ENCODE measurements at regions not wholly inside any gene's neighbourhood (a gene's known extent, or its start where the extent isn't known, plus 50 kb on each side); places are given as distances from the start of the nearest gene placed in this dataset.

DNA sequence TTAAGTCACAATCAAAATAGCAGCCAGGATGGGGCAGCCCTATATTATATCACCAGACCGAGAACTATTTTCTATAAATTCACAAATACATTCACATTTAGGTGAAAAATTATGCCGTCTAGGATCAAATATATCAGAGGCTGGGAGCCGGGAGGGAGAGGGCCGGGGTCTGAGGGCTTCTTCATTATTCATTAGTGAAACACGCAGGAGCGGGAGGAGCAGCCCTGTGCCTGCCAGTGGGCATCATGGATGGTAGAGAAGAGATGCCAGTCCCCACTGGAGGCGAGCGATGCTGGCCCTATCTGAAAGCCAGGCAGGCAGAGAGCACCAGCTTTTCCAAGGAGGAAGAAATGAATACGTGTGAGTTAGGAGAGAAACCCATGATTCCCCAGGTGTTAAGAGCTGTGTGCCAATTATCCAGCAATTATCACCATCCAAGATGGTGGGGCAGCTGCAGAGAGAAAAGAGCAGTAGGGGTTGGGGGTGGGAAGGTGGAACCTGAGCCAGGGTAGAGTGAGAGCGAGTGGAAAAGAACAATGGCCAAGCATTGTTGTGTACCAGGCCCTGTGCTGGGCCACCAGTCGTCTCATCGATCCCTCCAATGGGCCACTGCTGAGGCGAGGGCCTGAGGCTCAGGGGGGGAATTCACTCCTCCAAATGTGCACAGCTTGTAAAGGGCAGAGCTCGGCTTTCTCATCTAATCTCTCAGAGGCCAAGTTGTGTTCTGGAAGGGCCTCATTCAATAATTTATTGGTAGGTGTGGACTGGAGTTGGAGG lies 261.3 kb upstream of the TLE3 start:
- Histone ChIP-seq H3K27ac (ENCODE audit: extremely low read depth, low read depth, low read length) (no peak overlapping the region), H3K4me1 (replicated peaks in 1 of 2; ENCODE audit: control insufficient read depth in 2 of 2, insufficient read depth in 2 of 2, low read length in 2 of 2) (peaks cover 0 to 10% of the 10 kb centered on the region in 2 experiments; a peak in 1 of 5 replicates), H4K20me1 (replicated peaks; ENCODE audit: control insufficient read depth, insufficient read depth, low read length) (no peaks in the 10 kb centered on the region), H3K27me3 (ENCODE audit: control insufficient read depth in 2 of 2, insufficient read depth in 2 of 2, low read length in 2 of 2) (peaks cover 4 to 55% of the 10 kb centered on the region in 2 experiments; a peak in 2 of 5 replicates), H3K79me2 (ENCODE audit: control insufficient read depth, insufficient read depth, low read length) (no peaks in the 10 kb centered on the region), H3K9me1 (ENCODE audit: control insufficient read depth, insufficient read depth, low read length) (no peaks in the 10 kb centered on the region), H3K4me2 (ENCODE audit: insufficient read depth, low read length) (no peak overlapping the region), H3K9me3 (replicated peaks; ENCODE audit: control insufficient read depth, insufficient read depth, low read depth, low read length) (no peaks in the 10 kb centered on the region), H3K9ac (ENCODE audit: insufficient read depth in 1 of 2, low read depth in 2 of 2, low read length in 2 of 2) (no peak overlapping the region; a peak in 1 of 4 replicates), H2AFZ (ENCODE audit: low read depth, low read length) (no peak overlapping the region), H3K36me3 (ENCODE audit: control insufficient read depth, insufficient read depth, low read length) (no peaks in the 10 kb centered on the region), H3K4me3 (no peak overlapping the region)
- no TSS peak for BruUV-seq (replicated peaks)
- 4% methylated on average over 13 of the region's 14 CpGs for WGBS (ENCODE audit: insufficient coverage, low coverage, missing lambda C conversion rate)
- in situ Hi-C loops (cut with MboI) (no loop called here), intact Hi-C loops (cut with micrococcal nuclease) (no loop called here)
- ChIA-PET CTCF (ENCODE audit: low intra/inter-chr PET ratio) (no interaction called here), POLR2A (interaction anchor here (1.2 kb wide), 1 partner anchor 21 kb away, joined by 5 read pairs; no protein-coding TSS in a partner anchor)
- TF ChIP-seq PHB (CRISPR knock-in tag; IDR thresholded peaks at IDR 0.05) (no peak), CREB3L1 (IDR thresholded peaks at IDR 0.05; ENCODE audit: borderline replicate concordance, low read depth) (no peak), ZNF174 (CRISPR knock-in tag; IDR thresholded peaks at IDR 0.05) (no peak)
- DNase-seq (ENCODE audit: extremely low read depth in 1 of 4, low spot score in 3 of 4) (no peak), ATAC-seq (no peak), FAIRE-seq (no peak)
